NCI-H524 (cell line): ENCODE measurements at regions not wholly inside any gene's neighbourhood (a gene's known extent, or its start where the extent isn't known, plus 50 kb on each side); places are given as distances from the start of the nearest gene placed in this dataset.

Source experiments
- DNase-seq, 2 experiments: peaks; one replicate each; lab custom pipeline; 2025; lab: John Stamatoyannopoulos, UW

DNA sequence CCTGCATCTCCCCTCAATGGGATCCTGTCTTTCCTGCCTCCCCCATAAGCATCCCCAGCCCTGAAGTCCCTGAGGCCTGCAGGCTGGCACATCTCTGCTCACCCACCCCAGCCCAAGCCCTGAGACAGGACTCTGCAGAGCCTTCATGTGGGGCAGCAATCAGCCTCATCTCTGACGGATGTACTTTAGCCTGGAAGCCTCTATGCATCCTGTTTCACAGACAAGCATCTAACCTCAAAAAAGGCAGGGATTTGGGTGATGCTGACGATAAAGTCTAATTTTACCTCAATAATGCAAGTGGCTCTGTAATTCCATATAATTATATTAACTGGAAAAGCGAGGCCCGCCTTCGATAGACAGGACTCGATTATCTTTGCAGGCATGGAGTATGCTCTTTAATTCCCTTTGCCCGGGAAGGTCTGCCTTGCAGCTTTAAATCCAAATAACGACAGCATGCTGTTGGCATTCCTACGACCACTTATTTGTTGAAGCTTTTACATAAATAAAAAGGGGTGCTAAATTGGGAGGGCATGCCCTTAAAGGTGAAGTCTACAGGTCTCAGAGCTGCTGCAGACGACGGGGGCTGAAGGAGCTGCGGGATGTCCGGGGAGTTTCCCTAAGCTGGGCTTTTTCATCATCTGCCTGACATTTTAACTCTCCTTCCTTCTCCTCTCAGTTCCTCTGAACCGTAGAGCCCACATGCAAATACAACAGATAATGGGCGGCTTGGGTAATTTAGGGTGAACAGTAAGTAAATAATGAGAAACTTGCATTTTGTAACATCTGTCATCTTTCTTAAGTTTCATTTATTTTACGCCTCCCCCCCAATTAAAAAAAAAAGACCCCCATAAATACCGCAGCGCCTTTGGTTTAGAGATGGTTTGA lies 211.5 kb downstream of the URI1 start:
- no peak for DNase-seq

DNA sequence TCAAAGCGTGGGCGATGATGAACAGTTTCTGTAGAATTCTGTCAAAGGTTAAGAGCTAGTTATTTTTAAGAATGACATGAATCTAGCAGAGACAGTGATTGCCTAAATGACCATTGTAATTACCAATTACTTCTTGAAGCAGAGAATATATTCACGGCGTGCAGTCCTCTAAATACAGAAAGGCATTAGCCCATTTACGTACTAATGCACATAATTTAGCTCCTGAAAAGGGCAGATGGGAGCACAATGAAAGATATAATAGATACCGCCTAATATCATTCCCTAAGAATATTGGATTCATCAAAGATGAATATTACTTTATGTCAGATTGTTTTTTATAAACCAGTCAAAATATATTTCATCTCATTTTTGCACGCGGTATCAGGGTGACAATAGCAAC lies 212.4 kb downstream of the URI1 start:
- DNase-seq = no peak

DNA sequence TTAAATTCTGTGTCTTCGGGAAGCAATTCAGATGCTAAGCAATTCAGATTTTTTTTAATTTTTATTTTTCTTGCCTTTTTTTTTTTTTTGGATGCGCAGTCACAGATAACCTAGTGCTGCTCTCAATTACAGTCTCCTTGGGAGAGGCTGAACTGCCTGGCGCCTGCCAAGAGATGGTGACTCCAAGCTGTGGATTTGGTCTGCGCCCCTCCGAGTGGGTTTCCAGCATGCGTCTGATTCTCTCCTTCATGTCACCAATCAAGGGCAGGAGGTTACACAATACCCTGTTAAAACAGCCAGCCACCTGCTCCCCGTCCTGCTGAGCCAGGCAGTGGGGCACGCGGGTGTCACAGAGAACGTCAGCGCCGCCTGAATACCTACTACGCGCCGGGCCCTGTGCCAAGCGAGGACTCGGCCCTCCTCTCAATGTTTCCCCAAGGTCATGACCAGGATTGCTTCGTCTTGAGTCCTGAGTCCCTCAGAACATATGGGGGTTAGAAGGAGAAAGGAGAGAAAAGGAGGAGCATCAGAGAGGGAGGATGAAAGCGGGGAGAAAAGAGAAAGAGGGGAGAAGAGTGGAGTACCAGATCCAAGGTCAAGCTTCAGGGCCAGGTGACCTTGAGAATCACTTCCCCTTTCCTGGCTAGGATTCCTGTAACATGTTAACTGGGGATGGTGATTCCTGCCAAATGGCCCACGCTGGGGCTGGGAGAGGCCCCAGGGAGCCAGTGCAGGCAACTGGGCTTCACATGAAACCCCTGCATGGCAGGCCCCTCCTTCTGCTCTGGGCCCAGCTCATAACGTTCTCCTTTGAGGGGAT lies 213.6 kb downstream of the URI1 start:
- no peak for DNase-seq

DNA sequence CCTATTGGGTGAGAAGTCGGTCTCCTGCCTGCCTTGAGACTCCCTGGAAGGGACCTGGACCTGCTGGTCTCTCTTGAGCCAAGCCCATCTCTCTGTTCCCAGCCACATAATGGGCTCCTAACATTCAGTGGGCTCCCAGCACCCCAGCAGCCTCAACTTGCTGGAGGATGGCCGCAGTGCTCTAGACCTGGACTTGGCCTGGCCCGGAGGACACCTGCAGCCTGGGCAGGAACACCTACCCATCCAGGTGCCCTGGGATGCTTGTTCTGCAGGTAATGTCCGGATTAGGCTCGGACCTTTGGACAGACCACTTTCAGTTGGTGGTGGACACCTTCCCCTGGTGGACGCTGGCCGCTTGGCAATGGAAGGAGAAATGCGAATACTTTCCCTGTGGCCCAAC lies 214.6 kb downstream of the URI1 start:
- DNase-seq = no peak

DNA sequence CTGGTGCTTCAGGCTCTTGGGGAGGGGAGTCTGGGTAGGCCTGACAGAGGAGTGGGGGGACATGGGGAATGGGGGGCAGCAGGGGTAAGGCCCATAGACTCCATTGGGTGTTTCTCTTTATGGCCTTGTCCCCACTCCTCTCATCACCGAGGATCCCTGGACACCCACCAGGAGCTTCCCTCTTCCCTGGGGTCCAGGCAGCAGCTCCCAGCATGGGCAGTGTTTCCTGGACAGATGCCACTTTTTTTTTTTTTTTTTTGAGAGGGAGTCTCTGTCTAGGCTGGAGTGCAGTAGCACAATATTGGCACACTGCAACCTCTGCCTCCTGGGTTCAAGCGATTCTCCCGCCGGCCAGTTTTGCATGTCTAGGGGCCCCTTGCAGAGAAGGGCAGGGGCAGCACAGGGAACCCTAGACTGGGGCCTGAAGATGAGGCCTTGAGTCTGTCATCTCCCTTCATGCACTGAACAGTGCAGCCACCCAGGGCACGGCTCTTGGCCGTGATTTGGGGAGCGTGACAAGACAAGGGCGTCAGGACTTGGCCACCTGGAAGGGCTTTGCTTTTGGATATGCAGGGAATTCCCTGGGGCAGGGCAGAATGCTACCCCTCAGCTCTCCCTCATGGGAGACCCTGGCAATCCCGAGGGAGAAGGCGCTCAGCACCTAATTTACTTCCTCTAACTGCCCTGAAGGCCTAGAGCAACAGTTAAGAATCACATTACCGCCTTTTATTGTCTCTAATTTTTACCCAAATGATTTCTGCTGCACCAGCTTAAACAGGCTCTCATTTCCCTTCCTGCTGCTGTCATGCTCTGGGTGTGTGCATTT lies 213.9 kb upstream of the ZNF536 start:
- no peak for DNase-seq

DNA sequence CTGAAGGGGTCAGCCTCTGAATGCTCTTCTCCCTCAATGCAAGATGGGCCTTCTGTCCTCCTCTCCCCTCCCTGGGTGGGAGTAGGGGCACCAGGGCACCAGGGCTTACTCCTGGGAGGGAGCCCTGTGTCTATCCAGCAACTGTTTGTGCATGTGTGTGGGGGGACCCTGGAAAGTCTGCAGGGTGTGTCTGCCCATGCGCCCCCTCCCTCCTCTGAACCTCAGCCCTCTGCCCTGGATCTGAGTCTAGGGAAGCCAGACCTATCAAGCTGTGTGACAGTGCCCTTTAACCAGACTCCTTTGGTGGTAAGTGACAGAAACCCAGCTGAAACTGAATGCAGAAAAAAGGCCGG lies 213.3 kb upstream of the ZNF536 start:
- no peak for DNase-seq

DNA sequence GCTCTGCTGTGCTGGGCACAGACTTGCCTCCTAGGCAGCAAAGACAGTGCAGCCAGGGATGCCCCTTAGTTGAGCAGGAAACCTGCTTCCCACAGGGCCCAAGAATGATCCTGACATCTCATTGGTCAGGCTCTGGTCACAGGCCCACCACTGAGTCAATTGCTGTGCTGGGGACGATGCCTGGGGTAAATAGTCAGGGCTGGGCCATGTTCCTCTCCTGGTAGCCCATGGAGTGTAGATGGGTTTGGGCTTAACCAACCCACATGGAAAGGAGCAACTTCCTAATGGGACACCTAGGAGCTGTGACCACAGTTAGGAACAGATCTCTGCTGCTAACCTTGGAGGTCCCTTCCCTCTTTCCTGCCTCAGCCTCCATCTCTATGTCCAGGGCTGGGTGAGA lies 212.5 kb upstream of the ZNF536 start:
- DNase-seq = no peak

DNA sequence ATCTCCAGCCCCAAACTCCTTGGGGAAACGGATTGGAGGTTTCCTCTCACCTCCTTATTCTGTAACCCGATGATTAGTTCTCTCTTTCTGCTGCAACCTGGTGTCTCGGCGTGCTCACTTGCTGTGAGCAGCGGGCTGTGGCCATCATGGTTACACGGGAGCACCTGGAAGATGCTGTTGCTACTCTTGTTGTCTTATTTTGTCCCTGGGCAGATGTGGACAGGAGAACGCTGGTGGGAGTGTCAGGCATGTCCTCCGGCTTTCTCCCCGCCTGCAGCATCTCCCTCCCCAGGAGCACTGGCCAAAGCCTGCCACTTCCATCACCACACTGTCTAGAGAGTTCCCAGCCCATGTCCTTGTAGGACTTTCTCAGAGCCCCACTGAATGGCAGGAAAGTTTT lies 211.8 kb upstream of the ZNF536 start:
- DNase-seq = no peak

DNA sequence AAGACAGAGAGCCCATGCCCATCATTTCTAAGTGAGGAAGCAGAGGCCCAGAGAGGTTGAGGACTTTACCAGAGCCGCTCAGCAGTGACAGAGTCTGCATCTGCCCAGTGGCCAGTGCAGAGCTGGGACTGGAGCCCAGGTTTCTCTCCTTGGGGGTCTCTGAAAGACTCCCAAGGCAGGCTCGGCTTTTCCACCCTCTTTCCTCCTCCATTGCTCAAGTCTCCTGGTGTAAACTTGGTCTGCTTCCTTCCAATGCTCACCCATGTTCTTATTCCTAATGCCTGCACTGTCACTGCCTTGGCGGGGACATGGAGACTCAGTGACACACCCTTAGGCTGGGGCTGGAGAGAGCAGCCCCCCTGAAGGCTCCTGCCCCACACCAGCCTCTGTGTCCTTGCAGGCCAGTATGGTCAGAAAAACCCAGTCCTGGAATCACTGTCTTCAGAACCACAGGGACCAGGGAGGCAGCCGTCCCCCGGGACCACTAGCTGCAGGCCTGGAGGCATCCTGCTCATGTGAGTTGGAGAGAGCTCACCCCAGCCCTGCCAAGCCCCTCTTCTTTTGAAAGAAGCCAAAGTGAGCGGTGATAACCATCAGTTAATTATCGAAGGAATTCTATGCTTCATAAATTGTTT lies 211.0 kb upstream of the ZNF536 start:
- DNase-seq = no peak

DNA sequence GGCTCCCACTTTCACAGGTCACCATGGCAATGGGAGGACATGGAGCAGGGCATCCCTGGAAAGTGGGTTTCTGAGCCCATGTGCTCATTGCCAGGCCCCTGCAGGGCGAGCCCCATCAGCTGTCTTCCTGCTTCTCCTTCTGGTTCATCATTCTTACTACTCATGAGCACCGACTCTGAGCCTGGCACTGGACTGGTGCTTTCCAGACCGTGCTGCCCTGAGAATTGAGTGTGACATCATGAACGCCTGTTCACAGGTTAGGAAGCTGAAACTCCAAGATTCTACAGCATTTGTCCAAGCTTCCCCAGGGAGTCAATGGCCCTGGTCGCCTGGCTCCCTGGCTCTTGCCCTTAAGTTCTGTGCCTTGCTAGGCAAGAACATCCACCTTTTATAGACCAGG lies 210.4 kb upstream of the ZNF536 start:
- DNase-seq = no peak

DNA sequence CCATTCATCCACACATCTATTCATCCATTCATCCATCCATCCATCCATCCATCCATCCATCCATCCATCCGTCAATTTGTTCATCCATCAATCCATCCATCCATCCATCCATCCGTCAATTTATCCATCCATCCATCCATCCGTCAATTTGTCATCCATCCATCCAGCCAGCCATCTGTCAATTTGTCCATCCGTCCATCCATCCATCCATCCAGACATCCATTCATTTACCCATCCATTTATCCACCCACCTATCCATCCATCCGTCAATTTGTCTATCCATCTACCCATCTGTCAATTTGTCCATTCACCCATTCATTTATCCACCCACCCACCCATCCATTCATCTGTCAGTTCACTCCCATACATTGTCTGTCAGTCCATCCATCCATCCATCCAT lies 209.5 kb upstream of the ZNF536 start:
- DNase-seq = no peak

DNA sequence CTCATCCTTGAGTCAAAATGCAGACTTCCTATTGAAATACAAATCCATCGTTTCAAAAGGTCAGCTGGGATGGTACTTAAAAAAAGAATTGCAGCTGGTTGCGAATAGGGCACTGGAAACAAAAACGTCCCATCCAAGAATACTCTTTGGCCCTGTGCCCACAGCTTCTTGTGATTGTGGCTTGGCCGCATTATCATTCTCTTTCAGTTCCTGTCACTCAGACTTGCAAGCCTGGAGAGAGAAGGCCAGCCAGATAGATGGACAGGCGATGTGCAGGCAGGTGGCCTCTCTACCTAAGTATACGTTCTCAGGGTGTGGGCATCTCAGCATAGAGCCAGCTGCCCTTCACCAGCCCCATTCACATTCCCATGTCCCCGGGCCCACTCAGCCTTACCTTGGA lies 208.5 kb upstream of the ZNF536 start:
- DNase-seq = no peak

DNA sequence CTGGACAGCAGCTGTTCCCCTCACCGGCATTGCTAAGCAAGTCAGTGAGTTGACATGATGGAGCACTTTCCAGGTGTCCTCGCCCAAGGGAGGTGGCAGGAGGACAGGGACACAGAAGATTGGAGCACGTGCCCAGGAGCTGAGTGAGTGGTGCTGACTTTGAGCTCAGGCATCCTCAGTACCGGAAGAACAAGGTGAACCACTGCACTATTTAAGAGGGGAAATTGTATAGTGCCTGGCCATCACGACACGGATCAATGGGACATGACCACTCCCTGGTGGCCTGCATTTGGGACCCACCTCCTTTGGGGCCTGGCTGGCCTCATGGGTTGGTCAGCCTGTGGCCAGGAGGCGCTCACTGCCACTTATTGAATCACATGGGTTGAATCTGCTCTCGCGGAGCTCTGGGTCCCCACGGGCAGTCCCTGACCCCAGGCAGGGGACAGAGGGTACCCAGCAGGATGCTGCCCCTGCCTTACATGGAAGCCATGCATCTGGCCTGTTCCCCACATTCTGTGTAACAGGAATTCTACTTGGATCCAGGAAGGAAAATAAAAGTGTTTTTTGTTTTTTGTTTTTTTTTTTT lies 206.9 kb upstream of the ZNF536 start:
- DNase-seq = no peak

DNA sequence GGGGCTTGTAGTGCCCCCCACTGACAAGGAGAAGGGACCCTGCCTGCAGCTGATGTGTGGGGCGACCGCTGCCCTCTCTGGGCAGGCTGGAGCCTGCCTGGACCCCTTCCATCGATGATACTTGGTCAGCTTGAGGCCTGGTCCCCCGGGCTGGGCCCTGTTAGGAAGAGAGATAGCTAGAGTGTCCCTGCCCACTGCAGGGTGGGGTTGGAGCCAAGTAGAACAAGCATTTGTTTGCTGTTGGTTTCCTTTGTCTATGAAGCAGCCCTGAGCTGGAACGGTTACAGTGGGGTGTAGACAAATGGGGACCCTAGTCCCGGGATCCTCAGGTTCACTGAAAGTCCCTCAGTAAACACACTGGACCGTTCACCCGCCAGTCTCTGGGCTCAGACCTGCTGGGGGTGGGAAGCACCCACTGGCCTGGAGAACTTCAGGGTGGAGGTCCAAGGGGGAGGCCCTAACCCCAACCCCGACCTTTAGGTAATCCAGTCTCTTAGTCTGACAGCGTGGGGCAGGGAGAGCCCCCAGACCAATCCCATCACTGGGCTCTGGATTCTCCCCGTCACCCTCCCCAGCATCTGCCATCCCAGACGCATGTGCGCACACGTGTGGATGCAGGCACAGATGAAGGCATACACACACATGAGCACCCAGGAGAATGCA lies 204.8 kb upstream of the ZNF536 start:
- DNase-seq = no peak

DNA sequence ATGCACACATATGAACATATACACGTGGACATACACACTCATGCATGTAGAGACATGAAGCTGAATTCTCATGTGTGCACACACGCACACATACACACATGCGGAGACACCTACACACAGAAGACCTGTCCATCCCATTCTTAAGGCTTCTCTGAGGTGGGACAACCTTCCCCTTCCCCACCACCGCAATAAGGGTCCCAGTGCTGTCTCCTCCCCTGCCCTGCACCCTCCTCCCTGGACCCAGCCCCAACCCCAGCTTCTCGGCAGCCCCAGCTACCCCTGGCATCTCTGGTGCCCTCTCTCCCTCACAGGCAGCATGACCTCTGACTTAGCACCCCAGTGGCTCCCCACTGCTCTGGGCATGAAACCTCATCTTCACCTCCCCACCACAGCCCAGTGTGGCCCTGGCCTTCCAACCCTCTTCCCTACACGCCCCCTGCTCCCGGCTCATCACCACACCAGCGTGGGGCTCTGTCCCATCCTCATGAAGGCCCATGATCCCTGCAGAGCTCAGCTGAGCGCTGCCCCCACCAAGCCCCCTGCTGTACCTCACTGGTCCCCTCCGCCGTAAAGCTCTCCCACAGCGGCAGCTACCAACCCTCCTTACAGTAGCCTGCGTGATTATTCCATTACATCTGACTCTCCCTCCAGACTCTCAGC lies 204.1 kb upstream of the ZNF536 start:
- no peak for DNase-seq

DNA sequence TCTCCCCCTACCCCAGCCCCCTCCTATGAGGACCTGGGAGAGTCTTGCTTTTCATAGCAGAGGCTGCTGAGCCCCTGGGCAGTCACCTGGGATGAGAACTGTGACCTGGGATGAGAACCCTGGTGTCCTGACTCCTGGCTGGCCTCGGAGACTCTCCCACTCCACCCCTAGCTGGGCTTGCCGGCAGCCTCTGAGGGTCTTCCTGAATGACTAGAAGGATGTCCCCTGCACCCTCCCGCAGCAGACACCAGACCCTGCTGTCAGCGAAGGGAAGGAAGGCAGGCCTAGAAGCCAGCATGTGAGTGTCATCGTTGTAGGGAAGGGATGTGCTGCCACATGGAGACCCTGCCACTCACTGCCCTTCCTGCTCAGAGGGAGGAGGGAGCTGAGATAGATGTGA lies 203.4 kb upstream of the ZNF536 start:
- DNase-seq = no peak

DNA sequence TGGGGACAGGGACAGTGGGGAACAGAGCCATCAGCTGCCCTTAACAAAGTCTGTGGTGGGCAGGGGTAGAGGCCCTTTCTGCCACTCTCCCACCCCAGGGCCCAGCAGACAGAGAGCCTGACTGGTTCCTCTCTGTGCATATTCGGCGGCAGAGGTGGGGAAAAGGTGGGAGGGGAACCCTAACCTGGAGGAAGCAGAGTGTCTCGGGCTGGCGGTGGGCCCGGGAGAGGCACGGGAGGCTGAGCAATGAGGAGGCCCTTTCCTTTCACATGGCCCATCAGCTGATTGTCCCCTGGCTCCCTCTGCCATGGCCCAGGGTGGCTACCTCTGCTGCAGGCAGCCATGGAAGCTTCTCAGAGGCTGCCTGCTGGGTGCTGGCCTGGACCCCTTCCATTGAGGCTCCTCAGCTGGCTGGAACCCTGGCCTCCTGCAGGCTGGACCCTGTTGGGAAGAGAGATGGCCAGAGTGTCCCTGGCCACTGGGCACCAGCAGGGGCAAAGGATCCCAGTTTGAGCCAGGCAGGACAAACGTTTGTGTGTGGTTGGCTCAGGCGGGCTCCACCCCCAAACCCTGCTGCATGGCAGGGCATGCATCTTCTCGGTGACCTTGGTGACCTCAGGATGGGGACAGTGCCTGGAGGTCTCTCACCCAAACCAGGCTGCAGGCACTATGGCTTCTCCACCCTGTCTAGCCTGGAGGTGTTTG lies 202.8 kb upstream of the ZNF536 start:
- no peak for DNase-seq

DNA sequence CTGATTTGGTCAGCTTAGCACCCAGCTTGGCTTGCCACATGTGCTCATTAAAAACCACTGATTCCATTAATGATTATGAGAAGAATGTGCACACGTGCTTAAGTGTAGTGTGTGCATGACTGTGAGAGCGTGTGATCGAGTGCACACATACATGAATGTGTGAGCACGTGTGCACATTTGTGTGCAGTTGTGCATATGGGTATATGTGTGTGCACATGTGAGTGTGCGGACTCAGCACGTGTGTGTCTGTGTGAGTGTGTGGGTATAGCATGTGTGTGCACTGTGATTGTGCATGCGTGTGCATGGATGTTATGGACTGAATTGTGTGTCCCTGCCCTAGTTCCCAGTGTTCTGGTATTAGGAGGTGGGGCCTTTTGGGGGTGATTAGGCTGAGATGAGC lies 202.1 kb upstream of the ZNF536 start:
- no peak for DNase-seq

DNA sequence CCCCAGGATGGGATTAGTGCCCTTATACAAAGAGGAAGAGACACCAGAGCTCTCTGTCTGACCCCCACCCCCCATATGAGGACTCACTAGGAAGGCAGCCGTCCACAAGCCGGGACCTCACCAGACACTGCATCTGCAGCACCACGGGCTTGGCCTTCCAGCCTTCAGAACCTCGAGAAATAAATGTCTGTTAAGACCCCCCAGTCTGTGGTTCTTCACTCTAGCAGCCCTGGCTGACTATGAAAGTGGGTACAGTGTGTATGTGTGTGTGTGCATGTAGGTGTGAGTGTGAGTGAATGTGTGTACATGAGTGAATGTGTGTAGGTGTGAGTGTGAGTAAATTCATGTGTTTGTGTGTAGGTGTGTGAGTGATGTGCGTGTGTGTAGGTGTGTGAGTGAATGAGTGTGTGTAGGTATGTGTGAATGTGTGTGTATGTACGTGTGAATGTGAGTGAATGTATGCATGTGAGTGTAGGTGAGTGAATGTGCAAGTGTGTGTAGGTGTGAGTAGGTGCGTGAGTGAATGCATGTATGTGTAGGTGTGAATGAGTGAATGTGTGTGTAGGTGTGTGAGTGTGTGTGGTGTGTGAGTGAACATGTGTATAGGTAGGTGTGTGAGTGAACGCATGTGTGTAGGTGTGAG lies 201.6 kb upstream of the ZNF536 start:
- DNase-seq = no peak
